ENCODE measurements at regions not wholly inside any gene's neighbourhood (a gene's known extent, or its start where the extent isn't known, plus 50 kb on each side); places are given as distances from the start of the nearest gene placed in this dataset.

GRCh38 chr12:77202457-77203060 is 137.2 kb upstream of the E2F7 start:
- H3K27me3 ChIP-seq (ENCODE audit: insufficient read depth, low read length): no peaks in the 10 kb centered on the region
- no peaks in the 10 kb centered on the region for H3K4me1 ChIP-seq (ENCODE audit: insufficient read depth, low read length)
- no peaks in the 10 kb centered on the region for H3K36me3 ChIP-seq (ENCODE audit: insufficient read depth, low read length)
- H3K4me3 ChIP-seq (ENCODE audit: low read length): no peak overlapping the region
- H2AFZ ChIP-seq (ENCODE audit: low read depth, low read length): no peak overlapping the region
- no peaks in the 10 kb centered on the region for H3K9me3 ChIP-seq (ENCODE audit: low read length)

GRCh38 chr12:77189901-77190416 is 124.6 kb upstream of the E2F7 start:
- Histone ChIP-seq H3K4me3 (ENCODE audit: low read length) (no peak overlapping the region), H2AFZ (ENCODE audit: low read depth, low read length) (no peak overlapping the region), H3K4me1 (ENCODE audit: insufficient read depth, low read length) (no peaks in the 10 kb centered on the region), H3K36me3 (ENCODE audit: insufficient read depth, low read length) (no peaks in the 10 kb centered on the region), H3K27me3 (ENCODE audit: insufficient read depth, low read length) (no peaks in the 10 kb centered on the region), H3K9me3 (ENCODE audit: low read length) (no peaks in the 10 kb centered on the region)

GRCh38 chr12:77189458-77189857 is 124.1 kb upstream of the E2F7 start:
- Histone ChIP-seq H3K4me3 (ENCODE audit: low read length) (no peak overlapping the region), H3K27me3 (ENCODE audit: insufficient read depth, low read length) (no peaks in the 10 kb centered on the region), H2AFZ (ENCODE audit: low read depth, low read length) (no peak overlapping the region), H3K4me1 (ENCODE audit: insufficient read depth, low read length) (no peaks in the 10 kb centered on the region), H3K36me3 (ENCODE audit: insufficient read depth, low read length) (no peaks in the 10 kb centered on the region), H3K9me3 (ENCODE audit: low read length) (no peaks in the 10 kb centered on the region)

GRCh38 chr12:77179515-77179914 is 114.1 kb upstream of the E2F7 start:
- no peaks in the 10 kb centered on the region for H3K27me3 ChIP-seq (ENCODE audit: insufficient read depth, low read length)
- no peaks in the 10 kb centered on the region for H3K4me1 ChIP-seq (ENCODE audit: insufficient read depth, low read length)
- no peak overlapping the region for H2AFZ ChIP-seq (ENCODE audit: low read depth, low read length)
- no peak overlapping the region for H3K4me3 ChIP-seq (ENCODE audit: low read length)
- H3K36me3 ChIP-seq (ENCODE audit: insufficient read depth, low read length): no peaks in the 10 kb centered on the region
- no peaks in the 10 kb centered on the region for H3K9me3 ChIP-seq (ENCODE audit: low read length)

- Histone ChIP-seq H3K4me1 (ENCODE audit: insufficient read depth, low read length) (peaks cover 13% of the 10 kb centered on the region), H3K9me3 (ENCODE audit: low read length) (no peaks in the 10 kb centered on the region), H3K36me3 (ENCODE audit: insufficient read depth, low read length) (no peaks in the 10 kb centered on the region), H3K4me3 (ENCODE audit: low read length) (no peak overlapping the region), H3K27me3 (ENCODE audit: insufficient read depth, low read length) (no peaks in the 10 kb centered on the region), H2AFZ (ENCODE audit: low read depth, low read length) (no peak overlapping the region)
Observed at GRCh38 chr12:77167801-77168200, 102.4 kb upstream of the E2F7 start.

GRCh38 chr12:77166696-77167095 is 101.3 kb upstream of the E2F7 start:
- Histone ChIP-seq H3K27me3 (ENCODE audit: insufficient read depth, low read length) (no peaks in the 10 kb centered on the region), H3K36me3 (ENCODE audit: insufficient read depth, low read length) (no peaks in the 10 kb centered on the region), H3K4me1 (ENCODE audit: insufficient read depth, low read length) (peaks cover 14% of the 10 kb centered on the region), H3K9me3 (ENCODE audit: low read length) (no peaks in the 10 kb centered on the region), H2AFZ (ENCODE audit: low read depth, low read length) (no peak overlapping the region), H3K4me3 (ENCODE audit: low read length) (no peak overlapping the region)

GRCh38 chr12:77163074-77164038 is 98.0 kb upstream of the E2F7 start:
- H3K27me3 ChIP-seq (ENCODE audit: insufficient read depth, low read length): no peaks in the 10 kb centered on the region
- H3K4me1 ChIP-seq (ENCODE audit: insufficient read depth, low read length): peaks cover 14% of the 10 kb centered on the region
- no peak overlapping the region for H3K4me3 ChIP-seq (ENCODE audit: low read length)
- no peaks in the 10 kb centered on the region for H3K9me3 ChIP-seq (ENCODE audit: low read length)
- no peak overlapping the region for H2AFZ ChIP-seq (ENCODE audit: low read depth, low read length)
- H3K36me3 ChIP-seq (ENCODE audit: insufficient read depth, low read length): no peaks in the 10 kb centered on the region

- no peaks in the 10 kb centered on the region for H3K9me3 ChIP-seq (ENCODE audit: low read length)
- H3K36me3 ChIP-seq (ENCODE audit: insufficient read depth, low read length): no peaks in the 10 kb centered on the region
- no peak overlapping the region for H3K4me3 ChIP-seq (ENCODE audit: low read length)
- peaks cover 14% of the 10 kb centered on the region for H3K4me1 ChIP-seq (ENCODE audit: insufficient read depth, low read length)
- H2AFZ ChIP-seq (ENCODE audit: low read depth, low read length): no peak overlapping the region
- H3K27me3 ChIP-seq (ENCODE audit: insufficient read depth, low read length): no peaks in the 10 kb centered on the region
Observed at GRCh38 chr12:77161944-77162343, 96.6 kb upstream of the E2F7 start.

GRCh38 chr12:77160931-77161330 is 95.6 kb upstream of the E2F7 start:
- H3K9me3 ChIP-seq (ENCODE audit: low read length): no peaks in the 10 kb centered on the region
- no peaks in the 10 kb centered on the region for H3K27me3 ChIP-seq (ENCODE audit: insufficient read depth, low read length)
- no peak overlapping the region for H2AFZ ChIP-seq (ENCODE audit: low read depth, low read length)
- no peaks in the 10 kb centered on the region for H3K36me3 ChIP-seq (ENCODE audit: insufficient read depth, low read length)
- H3K4me1 ChIP-seq (ENCODE audit: insufficient read depth, low read length): peaks cover 14% of the 10 kb centered on the region
- H3K4me3 ChIP-seq (ENCODE audit: low read length): no peak overlapping the region

- no peak overlapping the region for H3K4me3 ChIP-seq (ENCODE audit: low read length)
Observed at GRCh38 chr12:77153706-77154105, 88.3 kb upstream of the E2F7 start.

GRCh38 chr12:77152623-77153193 is 87.3 kb upstream of the E2F7 start:
- no peaks in the 10 kb centered on the region for H3K27me3 ChIP-seq (ENCODE audit: insufficient read depth, low read length)

More at GRCh38 chr12:77153706-77154105, 88.3 kb upstream of the E2F7 start:
- no peaks in the 10 kb centered on the region for H3K27me3 ChIP-seq (ENCODE audit: insufficient read depth, low read length)
- no peaks in the 10 kb centered on the region for H3K4me1 ChIP-seq (ENCODE audit: insufficient read depth, low read length)
- no peaks in the 10 kb centered on the region for H3K36me3 ChIP-seq (ENCODE audit: insufficient read depth, low read length)
- no peak overlapping the region for H2AFZ ChIP-seq (ENCODE audit: low read depth, low read length)
- no peaks in the 10 kb centered on the region for H3K9me3 ChIP-seq (ENCODE audit: low read length)

GRCh38 chr12:77151030-77151429 is 85.7 kb upstream of the E2F7 start:
- Histone ChIP-seq H3K4me3 (ENCODE audit: low read length) (no peak overlapping the region), H2AFZ (ENCODE audit: low read depth, low read length) (no peak overlapping the region), H3K27me3 (ENCODE audit: insufficient read depth, low read length) (no peaks in the 10 kb centered on the region), H3K36me3 (ENCODE audit: insufficient read depth, low read length) (no peaks in the 10 kb centered on the region), H3K4me1 (ENCODE audit: insufficient read depth, low read length) (no peaks in the 10 kb centered on the region), H3K9me3 (ENCODE audit: low read length) (no peaks in the 10 kb centered on the region)

More at GRCh38 chr12:77152623-77153193, 87.3 kb upstream of the E2F7 start:
- no peaks in the 10 kb centered on the region for H3K36me3 ChIP-seq (ENCODE audit: insufficient read depth, low read length)
- H3K4me3 ChIP-seq (ENCODE audit: low read length): no peak overlapping the region
- H2AFZ ChIP-seq (ENCODE audit: low read depth, low read length): no peak overlapping the region
- H3K4me1 ChIP-seq (ENCODE audit: insufficient read depth, low read length): no peaks in the 10 kb centered on the region
- H3K9me3 ChIP-seq (ENCODE audit: low read length): no peaks in the 10 kb centered on the region

- Histone ChIP-seq H3K9me3 (ENCODE audit: low read length) (no peaks in the 10 kb centered on the region), H3K27me3 (ENCODE audit: insufficient read depth, low read length) (peaks cover 10% of the 10 kb centered on the region), H3K4me3 (ENCODE audit: low read length) (no peak overlapping the region), H3K36me3 (ENCODE audit: insufficient read depth, low read length) (no peaks in the 10 kb centered on the region), H3K4me1 (ENCODE audit: insufficient read depth, low read length) (no peaks in the 10 kb centered on the region), H2AFZ (ENCODE audit: low read depth, low read length) (no peak overlapping the region)
Observed at GRCh38 chr12:77133566-77133965, 68.2 kb upstream of the E2F7 start.
